H1 (cell line): ENCODE measurements at regions not wholly inside any gene's neighbourhood (a gene's known extent, or its start where the extent isn't known, plus 50 kb on each side); places are given as distances from the start of the nearest gene placed in this dataset.

Source experiments
- CHD7 ChIP-seq: fragments of 300-600 bp; sonication (generic); IDR thresholded peaks from 2 replicates; pipeline ENCODE4 v1.7.1; 2012; ENCODE audit warnings: low read length, moderate library complexity, mild to moderate bottlenecking, inconsistent platforms; ENCODE audit not compliant: insufficient replicate concordance
- E2F6 ChIP-seq: IDR thresholded peaks from 2 replicates; pipeline ENCODE4 v1.6.1; 2012; ENCODE audit warnings: inconsistent platforms
- TF ChIP-seq, protein P1 (sequence below): IDR thresholded peaks from 2 replicates; pipeline ENCODE4 v1.6.1; 2012; ENCODE audit warnings: inconsistent platforms

GRCh38 chr2:129490641-129491040, 488.8 kb upstream of the RAB6C start (continued):
- no peak for TF ChIP-seq CHD7
- 0 out of 2 replicates have a peak, but pooled peaks have one; percentile 24 for TF ChIP-seq E2F6
- TF ChIP-seq, protein P1, sequence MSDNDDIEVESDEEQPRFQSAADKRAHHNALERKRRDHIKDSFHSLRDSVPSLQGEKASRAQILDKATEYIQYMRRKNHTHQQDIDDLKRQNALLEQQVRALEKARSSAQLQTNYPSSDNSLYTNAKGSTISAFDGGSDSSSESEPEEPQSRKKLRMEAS, result peak; percentile 77
